NB4 (cell line): ENCODE measurements at regions not wholly inside any gene's neighbourhood (a gene's known extent, or its start where the extent isn't known, plus 50 kb on each side); places are given as distances from the start of the nearest gene placed in this dataset.

Experiments
- CTCF ChIP-seq: IDR thresholded peaks from one replicate; pipeline ENCODE4 v1.5.1; 2012; ENCODE audit warnings: low read depth, low read length
- POLR2A ChIP-seq: IDR thresholded peaks from 2 replicates; pipeline ENCODE4 v1.6.1; 2011; ENCODE audit warnings: mild to moderate bottlenecking; ENCODE audit not compliant: insufficient read length; ENCODE audit errors: extremely low read depth
- TF ChIP-seq, protein P1 (sequence below): IDR thresholded peaks from 2 replicates; pipeline ENCODE4 v1.6.1; 2011; ENCODE audit warnings: low read depth, low read length

DNA sequence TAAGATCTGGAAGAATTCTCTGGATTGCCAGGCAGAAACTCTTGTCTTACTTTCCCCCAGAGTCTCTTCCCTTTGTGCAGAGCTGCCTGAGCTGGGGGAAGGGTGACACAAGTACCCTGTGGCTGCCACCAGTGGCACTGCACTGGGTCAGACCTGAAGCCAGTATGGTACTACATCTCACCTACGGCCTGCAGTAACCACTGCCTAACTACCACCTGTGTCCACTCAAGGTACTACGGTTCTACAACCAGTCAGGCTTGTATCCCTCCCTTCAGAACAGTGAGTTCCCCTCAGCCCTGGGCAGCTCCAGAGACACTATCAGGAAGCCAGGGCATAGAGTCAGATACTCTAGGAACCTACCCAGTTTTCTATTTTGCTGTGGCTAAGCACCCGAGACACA is 212.0 kb upstream of the POU5F2 start:
- TF ChIP-seq CTCF (no peak), POLR2A (no peak)
- TF ChIP-seq, protein P1, sequence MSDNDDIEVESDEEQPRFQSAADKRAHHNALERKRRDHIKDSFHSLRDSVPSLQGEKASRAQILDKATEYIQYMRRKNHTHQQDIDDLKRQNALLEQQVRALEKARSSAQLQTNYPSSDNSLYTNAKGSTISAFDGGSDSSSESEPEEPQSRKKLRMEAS: no peak
